ENCODE measurements at regions not wholly inside any gene's neighbourhood (a gene's known extent, or its start where the extent isn't known, plus 50 kb on each side); places are given as distances from the start of the nearest gene placed in this dataset.

- H3K36me3 ChIP-seq: no peaks in the 10 kb centered on the region
- no peak for TF ChIP-seq CTCF (IDR thresholded peaks at IDR 0.05)
- intact Hi-C loops (cut with DNase I): no loop called here
- no peaks in the 10 kb centered on the region for H3K27me3 ChIP-seq (ENCODE audit: low read depth)
- no peak for ATAC-seq
- H3K27ac ChIP-seq: no peak overlapping the region
- DNase-seq: no peak
- H3K4me1 ChIP-seq: no peaks in the 10 kb centered on the region
- H3K9me3 ChIP-seq: no peaks in the 10 kb centered on the region
- no peak overlapping the region for H3K4me3 ChIP-seq
These were observed 422.8 kb upstream of the PCDH9 start for GRCh38 chr13:67652887-67653286.

GRCh38 chr13:67651908-67652465 is 421.9 kb upstream of the PCDH9 start:
- H3K9me3 ChIP-seq: no peaks in the 10 kb centered on the region
- no peaks in the 10 kb centered on the region for H3K27me3 ChIP-seq (ENCODE audit: low read depth)
- DNase-seq (no peak), ATAC-seq (no peak)
- TF ChIP-seq CTCF (IDR thresholded peaks at IDR 0.05): no peak
- intact Hi-C loops (cut with DNase I): no loop called here
- no peak overlapping the region for H3K4me3 ChIP-seq
- no peak overlapping the region for H3K27ac ChIP-seq
- no peaks in the 10 kb centered on the region for H3K4me1 ChIP-seq
- no peaks in the 10 kb centered on the region for H3K36me3 ChIP-seq

- DNase-seq: no peak
- H3K4me1 ChIP-seq: no peaks in the 10 kb centered on the region
- TF ChIP-seq CTCF (IDR thresholded peaks at IDR 0.05): no peak
- H3K27ac ChIP-seq: no peak overlapping the region
- H3K4me3 ChIP-seq: no peak overlapping the region
- no peaks in the 10 kb centered on the region for H3K27me3 ChIP-seq (ENCODE audit: low read depth)
- no peak for ATAC-seq
- no peaks in the 10 kb centered on the region for H3K9me3 ChIP-seq
- intact Hi-C loops (cut with DNase I): no loop called here
- H3K36me3 ChIP-seq: no peaks in the 10 kb centered on the region
These were observed 420.3 kb upstream of the PCDH9 start for GRCh38 chr13:67650471-67650870.

GRCh38 chr13:67645874-67646467 is 415.8 kb upstream of the PCDH9 start:
- TF ChIP-seq CTCF (IDR thresholded peaks at IDR 0.05): no peak
- Histone ChIP-seq H3K4me3 (no peak overlapping the region), H3K27me3 (ENCODE audit: low read depth) (no peaks in the 10 kb centered on the region), H3K36me3 (no peaks in the 10 kb centered on the region), H3K9me3 (no peaks in the 10 kb centered on the region), H3K27ac (no peak overlapping the region), H3K4me1 (no peaks in the 10 kb centered on the region)
- intact Hi-C loops (cut with DNase I): no loop called here
- no peak for DNase-seq
- ATAC-seq: no peak

- ATAC-seq: no peak
- H3K4me3 ChIP-seq: no peak overlapping the region
- intact Hi-C loops (cut with DNase I): no loop called here
- no peak for TF ChIP-seq CTCF (IDR thresholded peaks at IDR 0.05)
- no peaks in the 10 kb centered on the region for H3K36me3 ChIP-seq
- H3K4me1 ChIP-seq: no peaks in the 10 kb centered on the region
- H3K27ac ChIP-seq: no peak overlapping the region
- H3K27me3 ChIP-seq (ENCODE audit: low read depth): no peaks in the 10 kb centered on the region
- no peaks in the 10 kb centered on the region for H3K9me3 ChIP-seq
- no peak for DNase-seq
These were observed 413.4 kb upstream of the PCDH9 start for GRCh38 chr13:67643516-67644055.

Measured in lower lobe of right lung (tissue), 2 donors.